ENCODE measurements at regions not wholly inside any gene's neighbourhood (a gene's known extent, or its start where the extent isn't known, plus 50 kb on each side); places are given as distances from the start of the nearest gene placed in this dataset.
"Not testable (repeated sequence)": the region's sequence is repeated elsewhere in the genome, so short reads cannot be mapped to it uniquely, and the experiment has no call there.

- ATAC-seq, result peak; percentile 24 to 46
Measured at GRCh38 chr1:185432948-185433347, 115.9 kb upstream of the IVNS1ABP start.

DNA sequence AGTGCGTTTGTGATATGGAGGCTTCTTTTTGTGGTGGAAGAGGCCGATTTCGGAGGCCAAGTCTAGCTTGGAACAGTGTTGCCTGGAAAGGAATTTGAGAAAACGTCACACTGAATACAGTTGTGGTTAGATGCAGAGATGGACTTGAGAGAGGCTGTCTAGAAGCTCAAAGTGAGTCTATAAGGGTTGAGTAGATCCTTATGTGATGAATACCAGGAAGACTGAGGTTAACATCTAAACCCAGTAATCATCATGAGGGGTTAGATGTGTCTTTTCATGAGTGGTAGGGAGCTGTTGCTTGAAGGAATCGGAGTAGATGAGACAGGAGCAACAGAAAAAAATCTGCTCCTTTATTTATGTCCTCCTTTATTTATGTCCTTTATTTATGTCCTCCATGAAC, 114.6 kb upstream of the IVNS1ABP start:
- ATAC-seq, result no peak

DNA sequence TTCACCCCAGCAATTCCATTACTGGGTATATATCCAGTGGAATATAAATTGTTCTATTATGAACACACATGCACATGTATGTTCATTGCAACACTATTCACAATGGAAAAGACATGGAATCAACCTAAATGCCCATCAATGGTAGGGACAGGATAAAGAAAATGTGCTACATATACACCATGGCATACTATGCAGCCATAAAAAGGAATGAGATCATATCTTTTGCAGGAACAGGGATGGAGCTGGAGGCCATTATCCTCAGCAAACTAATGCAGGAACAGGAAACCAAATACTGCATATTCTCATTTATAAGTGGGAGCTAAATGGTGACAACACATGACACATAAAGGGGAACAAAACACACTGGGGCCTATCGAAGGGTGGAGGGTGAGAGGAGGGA, 112.6 kb upstream of the IVNS1ABP start:
- not testable (repeated sequence) for ATAC-seq

DNA sequence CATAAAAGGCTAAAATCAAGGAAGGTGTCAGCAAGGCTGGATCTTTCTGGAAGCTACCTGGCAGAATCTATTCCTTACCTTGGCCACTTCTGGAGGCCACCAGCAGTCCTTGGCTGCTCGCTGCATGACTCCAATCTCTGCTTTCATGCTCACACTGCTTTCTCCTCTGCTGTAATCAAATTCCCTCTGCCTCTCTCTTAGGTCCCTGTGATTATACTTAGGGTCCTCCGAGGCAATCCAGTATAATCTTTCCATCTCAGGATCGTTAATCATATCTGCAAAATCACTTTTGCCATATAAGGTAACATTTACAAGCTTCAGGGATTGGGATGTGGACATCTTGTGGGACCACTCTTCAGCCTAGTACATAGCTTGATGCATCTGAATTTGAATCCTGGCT, 110.7 kb upstream of the IVNS1ABP start:
- ATAC-seq, result no peak

GRCh38 chr1:185427264-185427663, 110.2 kb upstream of the IVNS1ABP start:
- no peak for ATAC-seq

DNA sequence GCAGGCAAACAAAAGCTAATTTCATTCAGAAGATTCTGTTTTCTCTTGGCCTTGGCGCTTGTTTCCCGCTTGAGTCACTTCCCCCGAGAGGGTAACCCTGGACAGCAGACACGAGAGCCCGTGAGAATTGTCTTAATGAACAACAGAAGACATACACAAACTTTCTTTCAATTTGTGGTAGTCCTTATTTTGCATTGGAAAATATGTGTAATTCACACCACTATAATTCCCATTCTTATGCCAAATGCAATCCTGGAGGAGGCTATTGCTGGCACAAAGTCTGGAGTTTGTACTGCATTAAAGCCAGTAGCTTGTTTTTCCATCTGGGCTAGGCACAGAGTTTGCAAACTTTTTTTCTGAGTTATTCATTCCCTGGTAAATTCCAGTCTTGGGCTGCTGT, 109.8 kb upstream of the IVNS1ABP start:
- no peak for ATAC-seq

- ATAC-seq, result no peak
Measured at GRCh38 chr1:185425163-185425562, 108.1 kb upstream of the IVNS1ABP start.

GRCh38 chr1:185421485-185422107, 104.6 kb upstream of the IVNS1ABP start:
- no peak for ATAC-seq

DNA sequence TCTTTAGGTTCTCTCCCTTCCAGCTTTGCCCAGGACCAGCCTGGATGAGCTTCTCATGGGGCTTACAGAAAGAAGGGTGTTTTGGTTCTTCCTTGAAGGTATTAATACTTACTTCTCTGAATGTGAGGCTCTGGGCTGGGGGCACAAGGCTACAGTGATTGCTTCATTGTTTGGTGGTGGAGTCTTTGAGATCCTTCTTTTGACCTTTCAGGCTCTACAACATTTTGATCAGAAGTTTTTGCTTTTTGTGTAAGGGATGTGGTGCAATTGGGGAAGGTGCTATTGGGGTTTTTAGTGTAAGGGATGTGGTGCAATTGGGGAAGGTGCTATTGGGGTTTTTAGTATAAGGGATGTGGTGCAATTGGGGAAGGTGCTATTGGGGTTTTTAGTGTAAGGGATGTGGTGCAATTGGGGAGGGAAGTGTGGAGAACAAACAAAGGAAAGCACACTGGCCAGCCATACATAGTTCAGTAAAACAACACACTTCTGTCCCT, 103.6 kb upstream of the IVNS1ABP start:
- ATAC-seq, result no peak

GRCh38 chr1:185419718-185420117, 102.7 kb upstream of the IVNS1ABP start:
- ATAC-seq, result no peak

- no peak for ATAC-seq
Measured at GRCh38 chr1:185418472-185418871, 101.4 kb upstream of the IVNS1ABP start.

DNA sequence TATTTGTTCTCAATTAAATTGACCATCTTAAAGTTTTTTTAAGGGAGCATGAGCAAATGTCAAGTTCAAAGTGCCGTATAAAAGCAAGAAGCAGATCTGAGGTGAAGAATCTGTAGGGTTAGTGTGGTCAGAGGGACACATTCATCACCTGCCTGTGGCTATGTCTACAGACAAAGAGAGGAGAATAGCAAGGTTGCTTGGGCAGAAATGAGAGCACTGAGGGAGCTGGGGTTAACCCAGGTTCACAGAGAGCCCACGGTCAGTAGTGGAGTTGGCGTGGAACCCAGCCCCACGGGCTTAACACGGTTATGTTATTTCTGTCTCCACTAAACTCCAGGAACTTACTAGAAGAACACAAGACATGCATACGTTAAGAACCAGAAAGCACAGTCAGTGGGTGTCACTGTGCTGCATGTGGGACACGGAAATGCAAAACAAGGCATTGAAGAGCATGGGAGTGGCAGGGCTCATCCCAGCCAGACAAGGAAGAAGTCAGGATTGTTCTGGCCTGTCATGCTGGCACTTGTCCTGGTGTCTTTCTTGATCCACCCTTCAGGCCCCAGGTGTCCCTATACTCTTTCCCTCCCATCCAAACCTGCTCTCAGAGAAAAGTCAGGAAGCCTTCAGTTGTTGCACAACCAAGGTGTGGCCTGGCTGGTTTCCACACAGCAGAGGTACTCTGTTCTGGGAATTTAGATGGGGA, 95.5 kb upstream of the IVNS1ABP start:
- ATAC-seq, result no peak

- no peak for ATAC-seq
Measured at GRCh38 chr1:185409763-185410528, 92.9 kb upstream of the IVNS1ABP start.

GRCh38 chr1:185409345-185409744, 92.3 kb upstream of the IVNS1ABP start:
- no peak for ATAC-seq

GRCh38 chr1:185408700-185409270, 91.7 kb upstream of the IVNS1ABP start:
- ATAC-seq, result peak in 1 of 2 donors; percentile 28

DNA sequence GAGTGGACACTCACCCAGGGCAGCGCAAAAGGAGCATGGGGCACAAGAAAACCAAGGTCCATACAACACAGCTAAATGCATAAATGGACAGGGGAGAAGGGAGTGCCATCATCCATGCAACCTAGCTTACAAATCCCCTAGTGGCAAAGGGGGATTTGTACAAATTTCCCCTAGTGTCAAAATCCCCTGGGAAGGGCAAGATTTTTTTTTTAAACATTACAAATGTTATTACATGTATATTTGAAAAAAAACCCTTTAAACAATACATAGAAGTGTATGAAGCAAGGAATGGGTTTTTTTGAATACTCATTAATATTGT, 89.6 kb upstream of the IVNS1ABP start:
- ATAC-seq, result no peak

DNA sequence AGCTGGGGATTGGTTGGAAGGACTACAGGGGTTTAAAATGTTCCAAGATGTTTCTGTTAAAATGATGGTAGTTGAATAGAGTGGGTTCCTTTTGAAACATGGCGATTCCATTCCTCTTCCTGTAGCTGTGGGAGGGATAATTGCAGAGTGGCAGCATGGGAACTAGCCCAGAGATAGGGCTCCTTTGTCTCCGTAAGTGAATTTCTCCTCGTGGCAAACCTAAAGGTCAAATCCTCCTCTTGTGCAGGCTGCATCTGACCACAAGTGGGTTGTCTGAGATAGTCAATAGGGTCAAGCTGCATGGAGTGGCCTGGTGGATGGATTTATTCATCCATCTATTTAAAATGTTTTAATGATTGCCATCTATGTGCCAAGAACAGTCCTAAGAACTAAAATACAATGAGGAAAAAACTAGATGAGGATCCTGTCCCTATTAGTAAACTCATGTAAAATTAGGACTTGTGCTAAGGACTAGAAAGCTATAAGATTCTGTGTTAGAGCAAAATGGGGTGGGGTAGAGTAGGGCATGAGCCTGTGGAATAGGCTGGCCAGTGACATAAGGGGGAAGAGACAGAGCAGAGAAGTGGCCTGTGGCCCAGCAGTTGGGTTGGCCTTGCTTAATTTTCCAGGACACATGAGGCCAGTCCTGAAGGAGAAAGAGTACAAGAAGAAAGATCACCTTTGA, 89.1 kb upstream of the IVNS1ABP start:
- no peak for ATAC-seq

DNA sequence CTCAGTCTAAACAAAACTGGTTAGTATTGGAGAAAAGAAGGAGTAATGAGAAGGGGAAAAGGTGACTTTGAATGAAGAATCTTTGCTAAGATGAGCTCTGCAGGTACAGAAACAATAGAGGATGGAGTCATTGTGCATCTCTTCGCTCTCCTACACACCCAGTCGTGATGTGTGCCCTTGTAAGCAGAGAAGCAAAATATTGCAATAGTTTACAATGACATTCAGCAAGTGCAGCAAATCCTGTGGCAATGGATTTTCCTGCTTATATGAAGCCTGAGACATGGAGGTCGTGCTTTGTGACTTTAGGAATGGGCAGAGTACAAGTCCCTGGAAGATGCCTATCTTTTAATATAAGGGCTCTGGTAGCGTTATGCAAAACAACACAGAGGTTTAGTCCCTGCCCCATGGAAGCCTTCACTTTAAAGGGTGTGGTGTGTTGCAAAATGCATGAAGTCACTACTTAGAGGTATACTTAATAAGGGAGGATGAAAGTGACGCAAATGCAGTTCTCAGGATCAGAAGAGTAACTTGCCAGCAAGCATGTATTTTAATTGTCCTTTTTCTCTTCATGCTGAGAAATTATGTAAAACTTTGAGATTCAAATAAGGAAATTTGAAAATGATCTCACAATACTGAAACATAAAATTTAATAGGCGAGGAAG, 88.0 kb upstream of the IVNS1ABP start:
- no peak for ATAC-seq

DNA sequence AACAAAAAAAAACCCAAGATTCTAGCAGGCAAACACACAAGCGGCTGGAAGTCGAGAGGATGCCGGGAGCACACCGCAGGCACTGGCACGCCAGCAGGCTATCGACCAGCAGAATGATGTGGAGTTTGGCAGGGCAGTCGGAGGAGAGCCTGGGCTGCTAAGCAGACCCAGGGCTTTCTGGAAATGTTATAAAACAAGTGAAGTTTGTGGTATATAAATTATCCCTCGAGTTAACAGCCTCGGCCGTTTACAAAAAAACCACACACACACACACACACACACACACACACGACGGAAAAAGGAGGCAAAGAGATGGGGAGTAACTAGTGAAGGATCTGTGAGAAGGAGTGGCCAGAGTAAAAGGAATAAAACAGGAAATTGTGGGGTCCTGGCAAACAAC, 87.2 kb upstream of the IVNS1ABP start:
- ATAC-seq, result no peak

DNA sequence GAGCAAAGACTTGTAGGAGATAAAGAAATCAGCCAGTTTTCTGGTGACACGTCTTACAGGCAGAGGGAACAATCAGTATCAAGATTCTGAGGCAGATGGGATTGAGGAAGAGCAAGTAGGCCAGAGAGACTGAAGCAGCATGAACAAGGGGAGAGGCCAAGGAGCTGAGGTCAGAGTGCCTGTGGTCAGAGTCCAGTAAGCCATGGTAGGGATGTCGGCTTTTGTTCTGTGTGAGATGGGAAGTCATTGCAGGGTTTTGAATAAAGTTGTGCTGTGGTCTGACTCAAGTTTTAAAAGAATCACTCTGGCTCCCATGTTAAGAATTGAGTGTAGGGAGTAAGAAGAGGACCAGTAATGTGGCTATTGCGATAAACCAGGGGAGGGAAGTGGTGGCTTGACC, 85.9 kb upstream of the IVNS1ABP start:
- no peak for ATAC-seq

DNA sequence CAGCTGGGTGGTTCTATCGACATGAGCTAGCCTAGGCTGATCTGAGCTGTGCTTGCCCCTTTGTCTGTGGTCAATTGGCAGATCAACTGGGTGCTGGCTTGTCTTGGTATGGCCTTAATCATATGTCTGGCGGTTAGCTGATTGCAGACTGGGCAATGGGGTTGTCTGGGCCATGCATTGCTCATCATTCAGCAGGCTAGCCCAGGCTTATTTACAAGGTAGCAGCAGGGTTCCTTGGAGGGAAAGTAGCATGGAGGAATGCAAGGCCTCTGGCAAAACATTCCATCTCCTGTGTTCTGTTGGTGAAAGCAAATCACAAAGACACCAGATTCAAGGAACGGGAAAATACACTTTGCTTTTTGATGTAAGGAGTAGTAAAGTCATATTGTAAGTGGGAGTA, 84.0 kb upstream of the IVNS1ABP start:
- ATAC-seq, result no peak

- no peak for ATAC-seq
Measured at GRCh38 chr1:185400052-185400451, 83.0 kb upstream of the IVNS1ABP start.
